GM23248 (cell line): ENCODE measurements at regions not wholly inside any gene's neighbourhood (a gene's known extent, or its start where the extent isn't known, plus 50 kb on each side); places are given as distances from the start of the nearest gene placed in this dataset.

Experiments
- EZH2 ChIP-seq: fragments of 200-600 bp; sonication (generic); IDR thresholded peaks from 2 replicates; pipeline ENCODE4 v1.6.1; 2018; ENCODE audit warnings: antibody characterized with exemption, mild to moderate bottlenecking; ENCODE audit not compliant: insufficient read depth, poor library complexity, severe bottlenecking
- EZH2phosphoT487 ChIP-seq: fragments of 200-600 bp; sonication (generic); IDR thresholded peaks from 2 replicates; pipeline ENCODE4 v1.6.1; 2018; ENCODE audit warnings: antibody characterized with exemption, moderate library complexity, mild to moderate bottlenecking, low read depth; ENCODE audit not compliant: insufficient read depth

DNA sequence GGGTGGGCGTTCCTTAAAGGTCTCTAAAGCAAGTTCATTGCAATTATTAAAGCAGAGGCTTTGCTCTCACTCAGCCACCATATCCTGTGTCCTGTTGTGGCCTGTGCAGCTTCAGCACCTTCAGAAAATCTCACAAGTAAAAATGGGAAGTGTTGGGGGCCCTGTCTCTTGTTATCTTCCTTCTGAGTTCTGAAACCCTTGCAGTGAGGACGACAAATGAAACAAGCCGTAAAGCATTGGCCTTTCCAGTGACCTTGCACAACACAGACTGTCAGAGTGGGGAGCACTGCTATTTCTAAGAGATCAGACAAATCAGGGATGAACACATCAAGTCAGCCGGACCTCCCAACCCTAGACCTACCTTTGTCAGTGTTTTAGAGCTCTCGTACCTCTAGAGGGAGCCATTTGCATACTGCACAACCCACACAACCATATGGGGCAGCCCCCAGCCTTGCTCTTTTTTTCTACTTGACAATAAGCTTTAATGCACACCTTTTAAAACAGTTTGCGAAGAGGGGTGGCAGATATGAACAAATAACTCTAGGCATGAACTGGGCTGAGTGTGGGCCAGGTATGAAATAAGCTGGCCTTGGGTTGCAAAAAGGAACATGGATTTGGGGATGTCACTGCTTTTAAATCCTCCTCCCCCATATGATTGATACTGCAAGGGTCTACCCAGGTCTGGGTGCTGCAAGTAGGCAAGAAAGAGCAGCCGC, 89.8 kb downstream of the KATNIP start:
- TF ChIP-seq EZH2 (no peak), EZH2phosphoT487 (no peak)
